Activated CD8-positive, alpha-beta memory T cell treated with anti-CD3 and anti-CD28 coated beads for 1 hour (primary cell): ENCODE measurements at regions not wholly inside any gene's neighbourhood (a gene's known extent, or its start where the extent isn't known, plus 50 kb on each side); places are given as distances from the start of the nearest gene placed in this dataset.

Experiments
- DNase-seq, 2 donors: peaks; one replicate each; pipeline ENCODE4 v3.0.0-alpha.2; 2020; ENCODE audit warnings: low read depth in 1 of 2; ENCODE audit errors: extremely low read depth in 1 of 2

- DNase-seq: no peak
These were observed 210.9 kb downstream of the ESM1 start for GRCh38 chr5:54774281-54775170.

- DNase-seq: no peak
These were observed 212.7 kb downstream of the ESM1 start for GRCh38 chr5:54772684-54773083.

GRCh38 chr5:54772231-54772630, 213.2 kb downstream of the ESM1 start:
- no peak for DNase-seq

GRCh38 chr5:54769746-54770145, 215.6 kb downstream of the ESM1 start:
- no peak for DNase-seq

- no peak for DNase-seq
These were observed 216.3 kb downstream of the ESM1 start for GRCh38 chr5:54769072-54769471.

GRCh38 chr5:54766748-54767147, 218.6 kb downstream of the ESM1 start:
- no peak for DNase-seq

- no peak for DNase-seq
These were observed 220.0 kb downstream of the ESM1 start for GRCh38 chr5:54765165-54766028.

GRCh38 chr5:54764102-54765090, 221.0 kb downstream of the ESM1 start:
- DNase-seq: no peak

GRCh38 chr5:54761213-54761701, 224.1 kb downstream of the ESM1 start:
- DNase-seq: no peak

- no peak for DNase-seq
These were observed 225.0 kb downstream of the ESM1 start for GRCh38 chr5:54760182-54760935.

- DNase-seq: no peak
These were observed 227.4 kb downstream of the ESM1 start for GRCh38 chr5:54758038-54758437.

GRCh38 chr5:54757541-54757940, 227.9 kb downstream of the ESM1 start:
- no peak for DNase-seq

- no peak for DNase-seq
These were observed 228.5 kb downstream of the ESM1 start for GRCh38 chr5:54756796-54757402.

- no peak for DNase-seq
These were observed 229.1 kb downstream of the ESM1 start for GRCh38 chr5:54756301-54756700.

- DNase-seq: no peak
These were observed 230.5 kb downstream of the ESM1 start for GRCh38 chr5:54754878-54755277.

- no peak for DNase-seq
These were observed 231.0 kb downstream of the ESM1 start for GRCh38 chr5:54754420-54754819.

GRCh38 chr5:54753753-54754152, 231.6 kb downstream of the ESM1 start:
- DNase-seq: no peak

GRCh38 chr5:54753034-54753433, 232.4 kb downstream of the ESM1 start:
- DNase-seq: no peak

GRCh38 chr5:54748527-54748926, 231.0 kb downstream of the SNX18 start:
- no peak for DNase-seq
